Peyer's patch (tissue), 4 donors: ENCODE measurements at regions not wholly inside any gene's neighbourhood (a gene's known extent, or its start where the extent isn't known, plus 50 kb on each side); places are given as distances from the start of the nearest gene placed in this dataset.

Experiments used
- POLR2A ChIP-seq, 2 donors: fragments of 450-650 bp; IDR thresholded peaks; one replicate each; pipeline ENCODE4 v1.5.1; 2017; ENCODE audit warnings: antibody characterized with exemption in 2 of 2, mild to moderate bottlenecking in 2 of 2, moderate library complexity in 2 of 2
- TF ChIP-seq, protein P1 (sequence below), 6 experiments: fragments of 450-650 bp in 4 of 6; fragments of 200-600 bp in 2 of 6; sonication (generic) in 1 of 6; IDR thresholded peaks; one replicate each; pipeline ENCODE4 v1.5.1; 2017 to 2019; ENCODE audit warnings: antibody characterized with exemption in 6 of 6, mild to moderate bottlenecking in 3 of 6, moderate library complexity in 1 of 6

DNA sequence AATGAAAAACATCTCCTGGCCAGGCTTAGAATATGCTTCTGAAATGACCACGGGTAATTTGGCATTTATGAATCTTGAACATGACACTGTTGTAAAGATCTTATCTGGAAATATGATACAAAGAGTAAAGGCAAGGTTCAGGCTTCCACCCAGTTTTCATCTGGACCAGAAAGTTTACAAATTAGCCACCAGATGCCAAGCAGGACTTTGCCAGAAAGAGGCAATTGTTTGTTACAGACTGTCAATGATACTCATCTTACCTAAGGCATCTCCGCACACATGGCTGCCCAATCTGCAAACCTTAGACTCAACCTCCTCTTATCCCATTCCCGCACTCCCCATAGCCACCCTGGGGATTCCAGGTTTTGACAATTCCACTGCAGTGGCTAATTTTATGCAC is 795.3 kb downstream of the TYW1 start:
- TF ChIP-seq, protein P1, sequence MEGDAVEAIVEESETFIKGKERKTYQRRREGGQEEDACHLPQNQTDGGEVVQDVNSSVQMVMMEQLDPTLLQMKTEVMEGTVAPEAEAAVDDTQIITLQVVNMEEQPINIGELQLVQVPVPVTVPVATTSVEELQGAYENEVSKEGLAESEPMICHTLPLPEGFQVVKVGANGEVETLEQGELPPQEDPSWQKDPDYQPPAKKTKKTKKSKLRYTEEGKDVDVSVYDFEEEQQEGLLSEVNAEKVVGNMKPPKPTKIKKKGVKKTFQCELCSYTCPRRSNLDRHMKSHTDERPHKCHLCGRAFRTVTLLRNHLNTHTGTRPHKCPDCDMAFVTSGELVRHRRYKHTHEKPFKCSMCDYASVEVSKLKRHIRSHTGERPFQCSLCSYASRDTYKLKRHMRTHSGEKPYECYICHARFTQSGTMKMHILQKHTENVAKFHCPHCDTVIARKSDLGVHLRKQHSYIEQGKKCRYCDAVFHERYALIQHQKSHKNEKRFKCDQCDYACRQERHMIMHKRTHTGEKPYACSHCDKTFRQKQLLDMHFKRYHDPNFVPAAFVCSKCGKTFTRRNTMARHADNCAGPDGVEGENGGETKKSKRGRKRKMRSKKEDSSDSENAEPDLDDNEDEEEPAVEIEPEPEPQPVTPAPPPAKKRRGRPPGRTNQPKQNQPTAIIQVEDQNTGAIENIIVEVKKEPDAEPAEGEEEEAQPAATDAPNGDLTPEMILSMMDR (IDR thresholded peaks at IDR 0.05), result no peak
- TF ChIP-seq POLR2A (IDR thresholded peaks at IDR 0.05), result no peak
